HCT116 (cell line): ENCODE measurements at regions not wholly inside any gene's neighbourhood (a gene's known extent, or its start where the extent isn't known, plus 50 kb on each side); places are given as distances from the start of the nearest gene placed in this dataset.

ENCODE experiments used
- ATAC-seq: fragments of 200-7000 bp; cut with Tn5 transposase; 2 replicates; pipeline ENCODE4 v1.9.1; 2020; ENCODE audit warnings: mild to moderate bottlenecking, moderate library complexity
- BruUV-seq: library from RNA; stranded (reverse); fragments of 400-500 nt; replicated peaks from 2 replicates; lab custom pipeline; 2021; lab: Mats Ljungman, UMichigan
- CTCF ChIA-PET: fragments of 300-600 bp; sonication (Branson Sonifier 250); formaldehyde crosslinking; loops from one replicate; lab custom pipeline; 2021; ENCODE audit warnings: antibody characterized with exemption; lab: Charles Lee
- POLR2A ChIA-PET: fragments of 300-600, 350-600 bp; sonication (Branson Sonifier 250); formaldehyde crosslinking; loops from one replicate; lab custom pipeline; 2021; ENCODE audit warnings: antibody characterized with exemption; lab: Charles Lee
- RAD21 ChIA-PET, 2 experiments: fragments of 300-600 bp; sonication (Branson Sonifier 250); formaldehyde crosslinking; loops; one replicate each; lab custom pipeline; 2023; ENCODE audit warnings: low total read pairs in 2 of 2; ENCODE audit not compliant: uncharacterized antibody in 2 of 2, unreplicated experiment in 2 of 2, low non-redundant PET in 1 of 2; lab: Charles Lee
- DNase-seq: peaks from one replicate; pipeline ENCODE4 v3.0.0-alpha.2; 2010; ENCODE audit warnings: low read depth, low spot score
- H2AFZ ChIP-seq: fragments of 200-600 bp; shearing (Covaris generic), sonication (generic); 2 replicates; pipeline ENCODE4 v1.6.1; 2017; ENCODE audit warnings: low read depth, mixed run types, mixed read lengths, antibody characterized with exemption, low read length; ENCODE audit not compliant: poor library complexity, severe bottlenecking
- H3K27ac ChIP-seq: 2 replicates; pipeline ENCODE4 v1.5.1; 2012; ENCODE audit warnings: low read depth, low read length
- H3K27me3 ChIP-seq: fragments of 200-600 bp; sonication (generic); 2 replicates; pipeline ENCODE4 v1.6.1; 2016; ENCODE audit warnings: mixed run types, low read length, mixed read lengths; ENCODE audit not compliant: insufficient read depth
- H3K36me3 ChIP-seq, 2 experiments: fragments of 200-500 bp in 1 of 2; fragments of 200-600 bp in 1 of 2; sonication (Bioruptor generic) in 1 of 2; sonication (generic) in 1 of 2; 2 replicates each; pipeline versions ENCODE4 v1.5.1 to v1.6.1; 2014 to 2016; ENCODE audit warnings: low read length in 2 of 2, inconsistent platforms in 1 of 2, mixed read lengths in 1 of 2, mixed run types in 1 of 2; ENCODE audit not compliant: insufficient read depth in 2 of 2, control insufficient read depth in 1 of 2
- H3K4me1 ChIP-seq, 2 experiments: fragments of 200-600 bp in 1 of 2; sonication (generic) in 1 of 2; 2 replicates each; pipeline versions ENCODE4 v1.5.1 to v1.6.1; 2012 to 2017; ENCODE audit warnings: low read length in 2 of 2, inconsistent platforms in 1 of 2, mild to moderate bottlenecking in 1 of 2, mixed read lengths in 1 of 2, mixed run types in 1 of 2, moderate library complexity in 1 of 2; ENCODE audit not compliant: insufficient read depth in 2 of 2, control insufficient read depth in 1 of 2
- H3K4me2 ChIP-seq: fragments of 200-600 bp; sonication (generic); 2 replicates; pipeline ENCODE4 v1.6.1; 2017; ENCODE audit warnings: mixed run types, low read length, mixed read lengths
- H3K4me3 ChIP-seq, 2 experiments: fragments of 200-600 bp in 1 of 2; sonication (generic) in 1 of 2; replicated peaks in 1 of 2; 2 replicates each; pipeline ENCODE4 v1.5.1; 2011 to 2016; ENCODE audit warnings: low read length in 2 of 2, control low read depth in 1 of 2, low read depth in 1 of 2, mild to moderate bottlenecking in 1 of 2, mixed read lengths in 1 of 2, mixed run types in 1 of 2
- H3K79me2 ChIP-seq: fragments of 200-600 bp; sonication (generic); 2 replicates; pipeline ENCODE4 v1.6.1; 2017; ENCODE audit warnings: mild to moderate bottlenecking, mixed run types, low read length, moderate library complexity, mixed read lengths; ENCODE audit not compliant: insufficient read depth
- H3K9ac ChIP-seq: fragments of 200-600 bp; sonication (generic); 2 replicates; pipeline ENCODE4 v1.6.1; 2016; ENCODE audit warnings: low read length, mixed read lengths
- H3K9me2 ChIP-seq: fragments of 200-600 bp; sonication (generic), shearing (Covaris generic); 2 replicates; pipeline ENCODE4 v1.6.1; 2017; ENCODE audit warnings: mixed run types, mild to moderate bottlenecking, moderate library complexity; ENCODE audit not compliant: insufficient read depth
- H3K9me3 ChIP-seq, 2 experiments: fragments of 200-500 bp in 1 of 2; fragments of 200-600 bp in 1 of 2; sonication (Bioruptor generic) in 1 of 2; sonication (generic) in 1 of 2; 2 replicates each; pipeline ENCODE4 v1.6.1; 2014 to 2017; ENCODE audit warnings: low read length in 2 of 2, mixed read lengths in 2 of 2, inconsistent platforms in 1 of 2, low read depth in 1 of 2, mild to moderate bottlenecking in 1 of 2, mixed run types in 1 of 2, moderate library complexity in 1 of 2; ENCODE audit not compliant: control insufficient read depth in 1 of 2, insufficient read depth in 1 of 2
- H4K20me1 ChIP-seq: fragments of 200-600 bp; sonication (generic), shearing (Covaris generic); 2 replicates; pipeline ENCODE4 v1.6.1; 2017; ENCODE audit warnings: mixed run types, mild to moderate bottlenecking, moderate library complexity; ENCODE audit not compliant: insufficient read depth
- ATF3 ChIP-seq: IDR thresholded peaks from 2 replicates; pipeline ENCODE4 v1.6.1; 2012
- CBX3 ChIP-seq: IDR thresholded peaks from 2 replicates; pipeline ENCODE4 v1.6.1; 2012; ENCODE audit warnings: low read depth
- CTCF ChIP-seq, 3 experiments: fragments of 200-600 bp in 1 of 3; sonication (generic) in 1 of 3; IDR thresholded peaks in 2 of 3; conservative IDR thresholded peaks in 1 of 3; 2 replicates each; pipeline ENCODE4 v1.5.1; 2012 to 2017; ENCODE audit warnings: low read depth in 2 of 3, low read length in 2 of 3, antibody characterized with exemption in 1 of 3, borderline replicate concordance in 1 of 3, control low read depth in 1 of 3, mild to moderate bottlenecking in 1 of 3, mixed read lengths in 1 of 3, mixed run types in 1 of 3, moderate library complexity in 1 of 3; ENCODE audit not compliant: insufficient read depth in 1 of 3
- EZH2 ChIP-seq: fragments of 200-600 bp; sonication (generic); IDR thresholded peaks from 2 replicates; pipeline ENCODE4 v1.6.1; 2017; ENCODE audit warnings: antibody characterized with exemption, mixed run types
- FOSL1 ChIP-seq: IDR thresholded peaks from 2 replicates; pipeline ENCODE4 v1.6.1; 2012; ENCODE audit warnings: low read depth
- JUND ChIP-seq: IDR thresholded peaks from 2 replicates; pipeline ENCODE4 v1.6.1; 2012
- POLR2A ChIP-seq: IDR thresholded peaks from 2 replicates; pipeline ENCODE4 v1.7.0; 2011; ENCODE audit warnings: borderline replicate concordance; ENCODE audit not compliant: insufficient read depth, insufficient read length; ENCODE audit errors: extremely low read depth
- REST ChIP-seq: IDR thresholded peaks from 2 replicates; pipeline ENCODE4 v1.6.1; 2012; ENCODE audit warnings: low read depth
- SIN3A ChIP-seq: IDR thresholded peaks from 2 replicates; pipeline ENCODE4 v1.6.1; 2012; ENCODE audit warnings: low read depth
- SP1 ChIP-seq: IDR thresholded peaks from 2 replicates; pipeline ENCODE4 v1.6.1; 2012; ENCODE audit warnings: low read depth
- SRF ChIP-seq: IDR thresholded peaks from 2 replicates; pipeline ENCODE4 v1.6.1; 2012; ENCODE audit warnings: low read depth
- TCF7L2 ChIP-seq: IDR thresholded peaks from 2 replicates; pipeline ENCODE4 v1.7.0; 2011; ENCODE audit warnings: borderline replicate concordance, inconsistent platforms; ENCODE audit not compliant: insufficient read depth, insufficient read length; ENCODE audit errors: extremely low read depth
- YY1 ChIP-seq: IDR thresholded peaks from 2 replicates; pipeline ENCODE4 v1.6.1; 2011; ENCODE audit warnings: low read length, low read depth, moderate library complexity, mild to moderate bottlenecking; ENCODE audit not compliant: insufficient replicate concordance; ENCODE audit errors: extremely low read depth
- ZBTB33 ChIP-seq: IDR thresholded peaks from 2 replicates; pipeline ENCODE4 v1.6.1; 2011; ENCODE audit warnings: mild to moderate bottlenecking, low read length, moderate library complexity; ENCODE audit not compliant: insufficient replicate concordance; ENCODE audit errors: extremely low read depth
- ZFX ChIP-seq: fragments of 450-650 bp; IDR thresholded peaks from 2 replicates; pipeline ENCODE4 v1.6.1; 2017
- ZNF274 ChIP-seq: fragments of 200-500 bp; sonication (Bioruptor generic); IDR thresholded peaks from 2 replicates; pipeline ENCODE4 v1.6.1; 2014; ENCODE audit warnings: mild to moderate bottlenecking, low read depth, low read length, inconsistent platforms
- intact Hi-C: fragments of 100-400 bp; cut with micrococcal nuclease; formaldehyde crosslinking; loops from 2 replicates; pipeline ENCODE4 v1.10.0; 2022

GRCh38 chr6:140731741-140732140 lies 1357.3 kb upstream of the CITED2 start:
- DNase-seq, result no peak
- ATAC-seq, result no peak
- Histone ChIP-seq H3K27me3 (no peaks in the 10 kb centered on the region), H3K4me2 (no peak overlapping the region), H3K9me3 (no peaks in the 10 kb centered on the region), H3K36me3 (no peaks in the 10 kb centered on the region), H3K9ac (no peak overlapping the region), H4K20me1 (no peaks in the 10 kb centered on the region), H3K9me2 (no peaks in the 10 kb centered on the region), H3K79me2 (no peaks in the 10 kb centered on the region), H3K27ac (no peak overlapping the region), H3K4me3 (no peak overlapping the region), H2AFZ (no peak overlapping the region), H3K4me1 (no peaks in the 10 kb centered on the region)
- CTCF ChIA-PET, result no interaction called here
- POLR2A ChIA-PET, result no interaction called here
- intact Hi-C loops, result no loop called here
- TF ChIP-seq ZBTB33, result no peak
- TF ChIP-seq SP1, result no peak
- TF ChIP-seq TCF7L2, result no peak
- TF ChIP-seq POLR2A, result no peak
- TF ChIP-seq ATF3, result no peak
- TF ChIP-seq ZFX, result no peak
- no peak for TF ChIP-seq ZNF274
- TF ChIP-seq YY1, result no peak
- no peak for TF ChIP-seq JUND
- TF ChIP-seq SRF, result no peak
- no peak for TF ChIP-seq REST
- no peak for TF ChIP-seq CTCF (IDR thresholded peaks at IDR 0.05 in 2 of 3, conservative IDR thresholded peaks at IDR 0.05 in 1 of 3; ENCODE audit: borderline replicate concordance in 1 of 3, insufficient read depth in 1 of 3, low read depth in 2 of 3, low read length in 2 of 3)
- TF ChIP-seq CBX3, result no peak
- TF ChIP-seq FOSL1, result no peak
- TF ChIP-seq SIN3A, result no peak
- TF ChIP-seq EZH2, result no peak
- BruUV-seq, result no TSS peak
- RAD21 ChIA-PET, result no interaction called here
